GM12878 (cell line): ENCODE measurements at regions not wholly inside any gene's neighbourhood (a gene's known extent, or its start where the extent isn't known, plus 50 kb on each side); places are given as distances from the start of the nearest gene placed in this dataset.

Experiments used
- ATAC-seq: fragments of 200-7000 bp; cut with Tn5 transposase; 3 replicates; pipeline ENCODE4 v1.9.1; 2020; ENCODE audit warnings: mild to moderate bottlenecking, moderate library complexity
- BruUV-seq: library from RNA; stranded (reverse); fragments of 400-500 nt; replicated peaks from 2 replicates; lab custom pipeline; 2021; lab: Mats Ljungman, UMichigan
- CTCF ChIA-PET: fragments of 300-600 bp; sonication (Branson Sonifier 250); formaldehyde crosslinking; extraction: SDS; loops from one replicate; lab custom pipeline; 2021; ENCODE audit warnings: inconsistent platforms; lab: Yijun Ruan, JAX
- POLR2A ChIA-PET: fragments of 350-600 bp; formaldehyde crosslinking; extraction: SDS; loops from one replicate; lab custom pipeline; 2021; ENCODE audit warnings: inconsistent platforms; lab: Charles Lee
- RAD21 ChIA-PET: fragments of 300-600 bp; sonication (Branson Sonifier 250); formaldehyde crosslinking; loops from one replicate; lab custom pipeline; 2023; ENCODE audit warnings: antibody characterized with exemption; ENCODE audit not compliant: unreplicated experiment; lab: Charles Lee
- SMC1A ChIA-PET: fragments of 300-600 bp; sonication (Branson Sonifier 250); formaldehyde crosslinking; loops from one replicate; lab custom pipeline; 2023; ENCODE audit not compliant: unreplicated experiment, uncharacterized antibody; lab: Charles Lee
- DNase-seq: peaks from one replicate; pipeline ENCODE4 v3.0.0-alpha.2; 2011; ENCODE audit warnings: low read depth, low spot score
- FAIRE-seq: peaks from 3 replicates; lab custom pipeline; 2011; peaks lifted over from hg19 to GRCh38; lab: Jason Lieb, UNC
- H2AFZ ChIP-seq: 2 replicates; pipeline ENCODE4 v1.6.0; 2011; ENCODE audit warnings: low read depth, low read length, control low read depth; ENCODE audit not compliant: control insufficient read depth
- H3K27ac ChIP-seq: 2 replicates; pipeline ENCODE4 v1.5.1; 2011; ENCODE audit warnings: control low read depth; ENCODE audit not compliant: control insufficient read depth, insufficient read depth
- H3K27me3 ChIP-seq, 2 experiments: replicated peaks in 1 of 2; 2 replicates each; pipeline versions ENCODE4 v1.6.0 to v1.6.1; 2011; ENCODE audit warnings: low read length in 1 of 2; ENCODE audit not compliant: control insufficient read depth in 2 of 2, insufficient read depth in 2 of 2
- H3K36me3 ChIP-seq, 2 experiments: 2 replicates each; pipeline ENCODE4 v1.5.1; 2011; ENCODE audit warnings: low read length in 1 of 2; ENCODE audit not compliant: control insufficient read depth in 2 of 2, insufficient read depth in 2 of 2
- H3K4me1 ChIP-seq: 2 replicates; pipeline ENCODE4 v1.6.1; 2011; ENCODE audit warnings: mild to moderate bottlenecking, low read length, moderate library complexity, mixed read lengths; ENCODE audit not compliant: control insufficient read depth, insufficient read depth
- H3K4me2 ChIP-seq: 2 replicates; pipeline ENCODE4 v1.6.0; 2011; ENCODE audit warnings: control low read depth; ENCODE audit not compliant: control insufficient read depth, insufficient read depth
- H3K4me3 ChIP-seq: fragments of 200-600 bp; sonication (generic); 2 replicates; pipeline ENCODE4 v1.5.1; 2016
- H3K79me2 ChIP-seq: 2 replicates; pipeline ENCODE4 v1.6.0; 2011; ENCODE audit warnings: low read length; ENCODE audit not compliant: control insufficient read depth, insufficient read depth
- H3K9ac ChIP-seq: 2 replicates; pipeline ENCODE4 v1.8.0; 2011; ENCODE audit warnings: low read length, control low read depth, mixed read lengths; ENCODE audit not compliant: control insufficient read depth, insufficient read depth
- H3K9me3 ChIP-seq: replicated peaks from 3 replicates; pipeline ENCODE4 v1.5.1; 2011; ENCODE audit warnings: mild to moderate bottlenecking, low read length; ENCODE audit not compliant: control insufficient read depth, insufficient read depth
- H4K20me1 ChIP-seq: 2 replicates; pipeline ENCODE4 v1.6.0; 2011; ENCODE audit not compliant: control insufficient read depth, insufficient read depth
- ATF7 ChIP-seq: fragments of 450-650 bp; IDR thresholded peaks from 2 replicates; pipeline ENCODE4 v1.6.1; 2016; ENCODE audit warnings: low read depth, mild to moderate bottlenecking
- BCL11A ChIP-seq: IDR thresholded peaks from 2 replicates; pipeline ENCODE4 v1.6.1; 2011; ENCODE audit warnings: low read depth, low read length
- CBX3 ChIP-seq: fragments of 200-600 bp; sonication (generic); IDR thresholded peaks from 2 replicates; pipeline ENCODE4 v1.6.1; 2016; ENCODE audit warnings: low read depth, borderline replicate concordance
- EGR1 ChIP-seq, 2 experiments: IDR thresholded peaks; 1 replicate in 1 of 2; 2 replicates in 1 of 2; pipeline ENCODE4 v1.6.1; 2011 to 2012; ENCODE audit warnings: low read depth in 2 of 2, low read length in 2 of 2, borderline replicate concordance in 1 of 2, mild to moderate bottlenecking in 1 of 2, moderate library complexity in 1 of 2
- HDAC2 ChIP-seq: fragments of 200-600 bp; sonication (generic); IDR thresholded peaks from 2 replicates; pipeline ENCODE4 v1.6.1; 2017
- NBN ChIP-seq: fragments of 450-650 bp; IDR thresholded peaks from 2 replicates; pipeline ENCODE4 v1.6.1; 2016
- RCOR1 ChIP-seq: conservative IDR thresholded peaks from 2 replicates; pipeline ENCODE4 v1.6.1; 2012; ENCODE audit warnings: low read depth, low read length, improper control_type of control experiment
- SIN3A ChIP-seq: IDR thresholded peaks from 2 replicates; pipeline ENCODE4 v1.6.1; 2012; ENCODE audit warnings: low read depth, low read length, improper control_type of control experiment
- SIX5 ChIP-seq: IDR thresholded peaks from 2 replicates; pipeline ENCODE4 v1.6.1; 2011; ENCODE audit warnings: mild to moderate bottlenecking, low read depth, low read length, moderate library complexity; ENCODE audit not compliant: severe bottlenecking
- SKIL ChIP-seq: fragments of 450-650 bp; IDR thresholded peaks from 2 replicates; pipeline ENCODE4 v1.6.1; 2017; ENCODE audit warnings: mild to moderate bottlenecking, low read depth, inconsistent platforms; ENCODE audit not compliant: poor library complexity, severe bottlenecking
- USF1 ChIP-seq: IDR thresholded peaks from 2 replicates; pipeline ENCODE4 v1.6.1; 2011; ENCODE audit warnings: borderline replicate concordance, low read depth, mild to moderate bottlenecking, moderate library complexity, mixed read lengths, low read length; ENCODE audit not compliant: insufficient read depth; ENCODE audit errors: extremely low read length
- WGBS: methylation state at CpG from one replicate; pipeline ENCODE4 v1.1.6; 2016; ENCODE audit warnings: low lambda C conversion rate; ENCODE audit not compliant: insufficient replicate concordance, insufficient coverage; ENCODE audit errors: missing lambda C conversion rate; 5-methylcytosine and 5-hydroxymethylcytosine counted together
- in situ Hi-C: fragments of 300-500 bp; cut with MboI; formaldehyde crosslinking; loops from 9 replicates; pipeline ENCODE4 v1.14.3; 2018; ENCODE audit warnings: mixed read lengths
- intact Hi-C: fragments of 100-400 bp; cut with micrococcal nuclease; formaldehyde crosslinking; loops from one replicate; pipeline ENCODE4 v1.14.2; 2022; ENCODE audit not compliant: unreplicated experiment
- TF ChIP-seq, protein P1 (sequence below): IDR thresholded peaks from 2 replicates; pipeline ENCODE4 v1.6.1; 2012; ENCODE audit warnings: low read depth, low read length, improper control_type of control experiment

DNA sequence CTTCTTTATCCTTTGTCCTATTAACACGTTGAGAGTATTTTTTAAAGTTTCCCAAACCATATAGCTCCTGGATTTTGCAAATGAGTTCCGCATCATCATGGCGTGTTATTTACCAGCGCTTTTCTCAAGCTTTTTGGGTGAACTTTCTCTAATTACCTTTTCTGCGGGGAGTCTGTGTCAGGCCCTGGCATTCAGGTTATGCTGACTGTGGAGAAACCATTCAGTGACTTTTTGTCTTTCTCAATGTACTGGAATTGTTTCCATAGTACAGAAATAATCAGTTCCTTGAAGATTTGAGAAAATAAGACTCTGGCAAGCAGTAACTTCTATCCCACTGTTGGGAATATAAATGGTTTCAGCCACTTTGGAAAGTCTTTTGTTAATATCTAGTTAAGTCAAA lies 115.3 kb downstream of the CDH26 start (continued):
- TF ChIP-seq SKIL: no peak

DNA sequence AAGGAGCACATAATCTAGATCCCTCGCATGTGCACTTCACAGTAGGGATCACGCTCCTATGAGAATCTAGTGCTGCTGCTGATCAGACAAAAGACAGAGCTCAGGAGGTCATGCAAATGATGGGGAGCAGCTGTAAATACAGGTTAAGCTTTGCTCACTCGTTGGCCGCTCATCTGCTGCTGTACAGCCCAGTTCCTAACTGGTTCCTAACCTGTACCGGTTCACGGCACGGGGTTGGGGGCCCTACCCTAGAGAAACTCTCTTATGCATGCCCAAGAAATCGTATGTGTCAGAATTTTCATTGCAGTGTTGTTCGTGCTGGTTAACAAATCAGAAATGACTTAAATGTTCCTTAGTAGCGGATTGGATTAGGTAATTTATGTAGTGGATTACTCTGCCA lies 116.1 kb downstream of the CDH26 start:
- 43% methylated on average over 10 of the region's 10 CpGs for WGBS
- FAIRE-seq (no peak), DNase-seq (no peak), ATAC-seq (no peak)
- H3K9ac ChIP-seq: no peak overlapping the region
- RAD21 ChIA-PET: no interaction called here
- H3K27me3 ChIP-seq: no peaks in the 10 kb centered on the region
- SMC1A ChIA-PET: no interaction called here
- CTCF ChIA-PET: no interaction called here
- POLR2A ChIA-PET: no interaction called here
- H3K27ac ChIP-seq: no peak overlapping the region
- H3K79me2 ChIP-seq: no peaks in the 10 kb centered on the region
- no TSS peak for BruUV-seq
- H3K36me3 ChIP-seq: no peaks in the 10 kb centered on the region
- H3K4me3 ChIP-seq: no peak overlapping the region
- H3K4me1 ChIP-seq: no peaks in the 10 kb centered on the region
- H2AFZ ChIP-seq: no peak overlapping the region
- no peaks in the 10 kb centered on the region for H4K20me1 ChIP-seq
- TF ChIP-seq NBN: no peak
- no peak for TF ChIP-seq SIN3A
- TF ChIP-seq RCOR1: no peak
- TF ChIP-seq, protein P1, sequence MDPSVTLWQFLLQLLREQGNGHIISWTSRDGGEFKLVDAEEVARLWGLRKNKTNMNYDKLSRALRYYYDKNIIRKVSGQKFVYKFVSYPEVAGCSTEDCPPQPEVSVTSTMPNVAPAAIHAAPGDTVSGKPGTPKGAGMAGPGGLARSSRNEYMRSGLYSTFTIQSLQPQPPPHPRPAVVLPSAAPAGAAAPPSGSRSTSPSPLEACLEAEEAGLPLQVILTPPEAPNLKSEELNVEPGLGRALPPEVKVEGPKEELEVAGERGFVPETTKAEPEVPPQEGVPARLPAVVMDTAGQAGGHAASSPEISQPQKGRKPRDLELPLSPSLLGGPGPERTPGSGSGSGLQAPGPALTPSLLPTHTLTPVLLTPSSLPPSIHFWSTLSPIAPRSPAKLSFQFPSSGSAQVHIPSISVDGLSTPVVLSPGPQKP: no peak
- TF ChIP-seq BCL11A: no peak
- no peak for TF ChIP-seq SIX5
- TF ChIP-seq ATF7: no peak
- no peak for TF ChIP-seq HDAC2
- TF ChIP-seq EGR1 (IDR thresholded peaks at IDR 0.05; ENCODE audit: borderline replicate concordance in 1 of 2, low read depth in 2 of 2, low read length in 2 of 2): no peak
- no peak for TF ChIP-seq USF1
- TF ChIP-seq CBX3: no peak
- intact Hi-C loops: no loop called here
- H3K9me3 ChIP-seq: no peaks in the 10 kb centered on the region
- in situ Hi-C loops: no loop called here
- H3K4me2 ChIP-seq: no peak overlapping the region
